Esophagus muscularis mucosa (tissue), 4 donors: ENCODE measurements at regions not wholly inside any gene's neighbourhood (a gene's known extent, or its start where the extent isn't known, plus 50 kb on each side); places are given as distances from the start of the nearest gene placed in this dataset.

Source experiments
- DNase-seq: peaks from one replicate; pipeline ENCODE4 v3.0.0-alpha.2; 2017; ENCODE audit errors: extremely low spot score
- H3K27ac ChIP-seq, 4 donors: fragments of 200-600 bp; sonication (generic); replicated peaks in 1 of 4; 1 replicate in 3 of 4; 2 replicates in 1 of 4; pipeline ENCODE4 v1.5.1; 2016 to 2019; ENCODE audit warnings: mild to moderate bottlenecking in 1 of 4
- H3K27me3 ChIP-seq, 4 donors: fragments of 200-600 bp; sonication (generic); one replicate each; pipeline versions ENCODE4 v1.5.1 to v1.6.0; 2016 to 2019
- H3K36me3 ChIP-seq, 4 donors: fragments of 200-600 bp; sonication (generic); one replicate each; pipeline ENCODE4 v1.5.1; 2016 to 2019
- H3K4me1 ChIP-seq, 4 donors: fragments of 200-600 bp; sonication (generic); one replicate each; pipeline ENCODE4 v1.5.1; 2016 to 2019
- H3K4me3 ChIP-seq, 4 donors: fragments of 200-600 bp; sonication (generic); 1 replicate in 2 of 4; 2 replicates in 2 of 4; pipeline ENCODE4 v1.5.1; 2016 to 2019; ENCODE audit warnings: mild to moderate bottlenecking in 4 of 4, moderate library complexity in 1 of 4
- H3K9me3 ChIP-seq, 4 donors: fragments of 200-600 bp; sonication (generic); 1 replicate in 3 of 4; 2 replicates in 1 of 4; pipeline ENCODE4 v1.5.1; 2016 to 2019
- EP300 ChIP-seq: sonication (generic); formaldehyde crosslinking; IDR thresholded peaks from one replicate; pipeline ENCODE4 v1.6.1; 2017; ENCODE audit warnings: antibody characterized with exemption
- POLR2A ChIP-seq: fragments of 450-650 bp; IDR thresholded peaks from one replicate; pipeline ENCODE4 v1.6.1; 2017; ENCODE audit warnings: antibody characterized with exemption, moderate library complexity, mild to moderate bottlenecking, low read depth
- POLR2AphosphoS5 ChIP-seq, 2 donors: sonication (generic); formaldehyde crosslinking; IDR thresholded peaks; one replicate each; pipeline ENCODE4 v1.6.1; 2017; ENCODE audit warnings: antibody characterized with exemption in 2 of 2
- WGBS: methylation state at CpG from one replicate; pipeline ENCODE4 v1.1.5; 2018; 5-methylcytosine and 5-hydroxymethylcytosine counted together
- intact Hi-C: fragments of 100-400 bp; cut with DNase I; formaldehyde crosslinking; loops from one replicate; pipeline ENCODE4 v1.15.1; 2023
- TF ChIP-seq, protein P1 (sequence below), 3 experiments: fragments of 200-600 bp in 2 of 3; fragments of 450-650 bp in 1 of 3; sonication (generic) in 2 of 3; IDR thresholded peaks; one replicate each; pipeline ENCODE4 v1.5.1; 2017 to 2019; ENCODE audit warnings: antibody characterized with exemption in 3 of 3, mild to moderate bottlenecking in 2 of 3, moderate library complexity in 1 of 3

- peak; percentile 57 for DNase-seq
- Histone ChIP-seq H3K36me3 (no peaks in the 10 kb centered on the region), H3K27me3 (no peaks in the 10 kb centered on the region), H3K4me1 (no peaks in the 10 kb centered on the region), H3K27ac (no peak overlapping the region), H3K9me3 (no peaks in the 10 kb centered on the region), H3K4me3 (no peak overlapping the region)
- WGBS: 71% methylated on average over 7 of the region's 7 CpGs
- intact Hi-C loops: no loop called here
- no peak for TF ChIP-seq POLR2A
- TF ChIP-seq EP300: no peak
- no peak for TF ChIP-seq POLR2AphosphoS5 (IDR thresholded peaks at IDR 0.05)
- TF ChIP-seq, protein P1, sequence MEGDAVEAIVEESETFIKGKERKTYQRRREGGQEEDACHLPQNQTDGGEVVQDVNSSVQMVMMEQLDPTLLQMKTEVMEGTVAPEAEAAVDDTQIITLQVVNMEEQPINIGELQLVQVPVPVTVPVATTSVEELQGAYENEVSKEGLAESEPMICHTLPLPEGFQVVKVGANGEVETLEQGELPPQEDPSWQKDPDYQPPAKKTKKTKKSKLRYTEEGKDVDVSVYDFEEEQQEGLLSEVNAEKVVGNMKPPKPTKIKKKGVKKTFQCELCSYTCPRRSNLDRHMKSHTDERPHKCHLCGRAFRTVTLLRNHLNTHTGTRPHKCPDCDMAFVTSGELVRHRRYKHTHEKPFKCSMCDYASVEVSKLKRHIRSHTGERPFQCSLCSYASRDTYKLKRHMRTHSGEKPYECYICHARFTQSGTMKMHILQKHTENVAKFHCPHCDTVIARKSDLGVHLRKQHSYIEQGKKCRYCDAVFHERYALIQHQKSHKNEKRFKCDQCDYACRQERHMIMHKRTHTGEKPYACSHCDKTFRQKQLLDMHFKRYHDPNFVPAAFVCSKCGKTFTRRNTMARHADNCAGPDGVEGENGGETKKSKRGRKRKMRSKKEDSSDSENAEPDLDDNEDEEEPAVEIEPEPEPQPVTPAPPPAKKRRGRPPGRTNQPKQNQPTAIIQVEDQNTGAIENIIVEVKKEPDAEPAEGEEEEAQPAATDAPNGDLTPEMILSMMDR (IDR thresholded peaks at IDR 0.05): no peak
These were observed 123.5 kb upstream of the WDR1 start for GRCh38 chr4:10239982-10240654.

GRCh38 chr4:10237131-10237530 lies 120.5 kb upstream of the WDR1 start:
- Histone ChIP-seq H3K4me1 (peaks cover 0 to 24% (median 9%) of the 10 kb centered on the region in 4 donors), H3K9me3 (no peaks in the 10 kb centered on the region), H3K4me3 (no peak overlapping the region), H3K27me3 (no peaks in the 10 kb centered on the region), H3K27ac (no peak overlapping the region), H3K36me3 (no peaks in the 10 kb centered on the region)
- no peak for DNase-seq
- 83% methylated on average over 1 of the region's 1 CpG for WGBS
- intact Hi-C loops: no loop called here
- TF ChIP-seq EP300 (no peak), POLR2A (no peak), POLR2AphosphoS5 (IDR thresholded peaks at IDR 0.05) (no peak)
- TF ChIP-seq, protein P1 (IDR thresholded peaks at IDR 0.05): no peak

GRCh38 chr4:10232114-10232513 lies 115.5 kb upstream of the WDR1 start:
- H3K4me1 ChIP-seq: peaks cover 0 to 47% (median 19%) of the 10 kb centered on the region in 4 donors
- peak overlapping the region; percentile 52 to 82 (median 76) for H3K27ac ChIP-seq
- H3K9me3 ChIP-seq: no peaks in the 10 kb centered on the region
- no peak for DNase-seq
- 51% methylated on average over 4 of the region's 4 CpGs for WGBS
- intact Hi-C loops: no loop called here
- no peaks in the 10 kb centered on the region for H3K27me3 ChIP-seq
- H3K36me3 ChIP-seq: no peaks in the 10 kb centered on the region
- TF ChIP-seq EP300: no peak
- TF ChIP-seq POLR2AphosphoS5 (IDR thresholded peaks at IDR 0.05): peak; percentile 16 to 53
- no peak overlapping the region for H3K4me3 ChIP-seq

DNA sequence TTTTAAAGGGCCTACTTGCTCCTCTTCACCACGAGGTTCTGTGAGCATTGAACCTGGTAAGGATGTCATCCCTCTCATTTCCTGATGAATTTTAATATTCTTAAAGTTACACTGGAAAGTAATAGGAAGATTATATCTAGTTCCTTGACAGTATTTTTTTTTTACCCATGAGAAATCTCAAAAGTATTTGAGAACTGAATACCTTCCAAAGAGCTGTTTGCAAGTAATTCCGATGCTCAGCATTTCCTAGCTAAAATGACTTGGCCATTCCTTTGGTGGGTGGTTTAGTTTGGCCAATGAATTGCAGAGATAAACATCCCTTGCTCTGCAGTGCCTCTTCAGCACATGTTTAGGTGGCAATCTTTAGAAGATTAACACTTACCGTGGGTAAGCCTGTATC lies 110.2 kb upstream of the WDR1 start:
- Histone ChIP-seq H3K9me3 (no peaks in the 10 kb centered on the region), H3K4me3 (no peak overlapping the region), H3K4me1 (peaks cover 0 to 32% (median 15%) of the 10 kb centered on the region in 4 donors), H3K27me3 (no peaks in the 10 kb centered on the region), H3K27ac (peak overlapping the region; percentile 52 to 76 (median 72)), H3K36me3 (no peaks in the 10 kb centered on the region)
- 26% methylated on average over 3 of the region's 3 CpGs for WGBS
- DNase-seq: no peak
- TF ChIP-seq POLR2AphosphoS5 (IDR thresholded peaks at IDR 0.05) (peak in 1 of 2 donors; percentile 17), POLR2A (no peak)
- intact Hi-C loops: no loop called here

DNA sequence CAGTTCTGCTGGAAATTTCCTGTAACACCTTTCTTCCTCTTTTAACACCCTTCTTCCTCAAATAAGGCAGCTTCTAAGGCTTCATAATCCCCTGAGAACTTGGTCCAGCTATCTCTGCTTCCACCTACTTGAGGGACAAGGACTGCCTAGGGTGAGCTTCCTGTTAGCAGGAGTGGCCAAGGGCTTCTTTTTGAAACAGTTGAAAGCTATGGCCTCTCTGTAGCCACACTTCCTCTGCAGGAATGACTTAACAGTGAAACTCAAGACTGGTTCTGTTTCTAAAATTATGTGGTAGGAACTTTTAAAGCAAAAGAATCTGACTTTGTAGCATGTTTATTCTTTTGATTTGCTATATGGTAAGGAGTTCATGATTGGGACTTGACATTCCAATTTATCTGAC lies 108.5 kb upstream of the WDR1 start:
- intact Hi-C loops: no loop called here
- peaks cover 0 to 21% (median 10%) of the 10 kb centered on the region in 4 donors for H3K4me1 ChIP-seq

More for the DNA sequence above, 108.5 kb upstream of the WDR1 start:
- TF ChIP-seq POLR2AphosphoS5 (IDR thresholded peaks at IDR 0.05) (no peak), POLR2A (no peak), EP300 (no peak)
- TF ChIP-seq, protein P1 (IDR thresholded peaks at IDR 0.05): no peak
- no peak overlapping the region for H3K27ac ChIP-seq
- H3K27me3 ChIP-seq: no peaks in the 10 kb centered on the region
- H3K9me3 ChIP-seq: no peaks in the 10 kb centered on the region
- H3K36me3 ChIP-seq: no peaks in the 10 kb centered on the region
- no peak overlapping the region for H3K4me3 ChIP-seq
- no peak for DNase-seq
